SU-DHL-6 (cell line): ENCODE measurements at regions not wholly inside any gene's neighbourhood (a gene's known extent, or its start where the extent isn't known, plus 50 kb on each side); places are given as distances from the start of the nearest gene placed in this dataset.
"Not testable (repeated sequence)": the region's sequence is repeated elsewhere in the genome, so short reads cannot be mapped to it uniquely, and the experiment has no call there.

Source experiments
- H2AFZ ChIP-seq: fragments of 200-600 bp; sonication (generic); 2 replicates; pipeline ENCODE4 v1.6.1; 2014; ENCODE audit warnings: low read depth, mild to moderate bottlenecking, moderate library complexity, mixed read lengths, antibody characterized with exemption, low read length; ENCODE audit not compliant: severe bottlenecking
- H3F3A ChIP-seq: fragments of 200-600 bp; shearing (Covaris generic); 2 replicates; pipeline ENCODE4 v1.6.0; 2016; ENCODE audit warnings: antibody characterized with exemption, mild to moderate bottlenecking; ENCODE audit not compliant: insufficient read depth
- H3K27ac ChIP-seq: fragments of 200-600 bp; sonication (generic); 2 replicates; pipeline ENCODE4 v1.5.1; 2016; ENCODE audit warnings: low read depth, mild to moderate bottlenecking, low read length, moderate library complexity, mixed read lengths
- H3K27me3 ChIP-seq: fragments of 200-600 bp; sonication (generic), shearing (Covaris generic); 2 replicates; pipeline ENCODE4 v1.6.0; 2014; ENCODE audit warnings: mild to moderate bottlenecking, low read length
- H3K36me3 ChIP-seq: fragments of 200-600 bp; sonication (generic); 2 replicates; pipeline ENCODE4 v1.6.1; 2014; ENCODE audit warnings: mild to moderate bottlenecking, low read length, mixed read lengths
- H3K4me2 ChIP-seq: fragments of 300-600, 200-600 bp; shearing (Covaris generic), sonication (generic); 2 replicates; pipeline ENCODE4 v1.6.0; 2014; ENCODE audit warnings: low read length, low read depth, mild to moderate bottlenecking; ENCODE audit not compliant: poor library complexity, severe bottlenecking
- H3K4me3 ChIP-seq: fragments of 200-600 bp; sonication (generic); 2 replicates; pipeline ENCODE4 v1.5.1; 2014; ENCODE audit warnings: antibody characterized with exemption, low read length, mild to moderate bottlenecking, mixed read lengths; ENCODE audit not compliant: insufficient read depth, poor library complexity, severe bottlenecking
- H3K79me2 ChIP-seq: fragments of 200-600 bp; sonication (generic); 2 replicates; pipeline ENCODE4 v1.6.1; 2014; ENCODE audit warnings: mild to moderate bottlenecking, low read length, moderate library complexity; ENCODE audit not compliant: insufficient read depth
- H3K9ac ChIP-seq: fragments of 200-600 bp; sonication (generic); 2 replicates; pipeline ENCODE4 v1.7.0; 2014; ENCODE audit warnings: mild to moderate bottlenecking, low read length
- H3K9me2 ChIP-seq: fragments of 200-600 bp; sonication (generic); replicated peaks from 2 replicates; pipeline ENCODE4 v1.6.1; 2014; ENCODE audit warnings: low read length; ENCODE audit not compliant: insufficient read depth
- H3K9me3 ChIP-seq: fragments of 200-600 bp; sonication (generic); 2 replicates; pipeline ENCODE4 v1.6.1; 2014; ENCODE audit warnings: low read length, mixed read lengths; ENCODE audit not compliant: insufficient read depth
- H4K20me1 ChIP-seq: fragments of 200-600 bp; sonication (generic); 2 replicates; pipeline ENCODE4 v1.6.1; 2014; ENCODE audit warnings: low read depth, mild to moderate bottlenecking, antibody characterized with exemption, low read length, moderate library complexity, mixed read lengths

DNA sequence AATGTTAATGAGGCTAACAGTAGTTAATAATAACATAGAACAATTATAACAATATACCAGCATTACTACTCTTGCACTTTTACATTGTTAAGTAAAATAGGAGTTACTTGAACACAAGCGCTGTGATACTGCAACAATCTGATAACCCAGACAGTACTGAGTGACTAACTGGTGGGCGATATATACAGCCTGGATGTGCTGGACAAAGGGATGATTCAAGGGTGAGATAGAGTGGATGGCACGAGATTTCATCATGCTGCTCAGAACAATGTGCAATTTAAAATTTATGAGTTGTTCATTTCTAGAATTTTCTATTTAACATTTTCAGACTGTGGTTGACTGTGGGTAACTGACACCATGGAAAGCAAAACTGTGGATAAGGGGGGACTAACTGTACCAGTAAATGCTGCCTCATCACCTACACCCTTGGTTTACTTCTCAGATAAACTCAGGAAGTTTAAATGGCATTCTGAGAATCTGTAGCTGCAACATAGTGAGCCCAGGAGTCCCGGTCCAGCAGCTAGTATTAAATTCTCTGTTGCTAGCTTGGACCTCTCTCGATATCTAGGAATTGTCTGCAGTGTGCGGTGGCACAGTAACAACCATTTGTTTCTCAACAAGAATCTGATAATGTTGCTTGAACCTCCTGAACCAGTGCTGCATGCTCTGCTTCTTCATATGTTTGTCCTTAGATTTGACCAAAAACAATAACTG lies 80.9 kb upstream of the SEC22B start:
- H3K4me2 ChIP-seq, H3K9me3 ChIP-seq, H3K4me3 ChIP-seq, H2AFZ ChIP-seq, H3K9me2 ChIP-seq, H4K20me1 ChIP-seq, H3F3A ChIP-seq, H3K9ac ChIP-seq, H3K27me3 ChIP-seq, H3K36me3 ChIP-seq, H3K27ac ChIP-seq, H3K79me2 ChIP-seq: not testable (repeated sequence)

DNA sequence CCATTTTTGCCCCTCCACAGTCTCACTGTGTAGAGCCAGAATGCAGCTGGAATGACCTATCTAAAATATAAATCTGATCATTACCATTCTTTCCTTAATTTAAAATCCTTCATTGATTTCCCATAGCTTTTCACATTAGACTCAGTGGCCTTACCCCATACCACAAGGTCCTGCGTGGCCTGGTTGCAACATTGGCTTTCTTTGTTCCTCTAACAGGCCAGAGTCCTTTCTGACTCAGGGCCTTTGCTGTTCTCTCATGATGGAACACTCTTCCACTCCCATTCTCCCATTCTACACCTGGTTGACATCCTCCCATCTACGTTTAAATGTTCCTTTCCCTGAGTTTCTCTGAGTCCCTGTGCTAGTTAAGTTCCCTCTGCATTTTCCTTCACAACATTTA lies 74.4 kb upstream of the SEC22B start:
- not testable (repeated sequence) for H3K79me2 ChIP-seq, H3K36me3 ChIP-seq, H3K27me3 ChIP-seq, H3K4me2 ChIP-seq, H3K9me3 ChIP-seq, H3F3A ChIP-seq, H2AFZ ChIP-seq, H3K9ac ChIP-seq, H3K27ac ChIP-seq, H3K9me2 ChIP-seq, H4K20me1 ChIP-seq, H3K4me3 ChIP-seq

DNA sequence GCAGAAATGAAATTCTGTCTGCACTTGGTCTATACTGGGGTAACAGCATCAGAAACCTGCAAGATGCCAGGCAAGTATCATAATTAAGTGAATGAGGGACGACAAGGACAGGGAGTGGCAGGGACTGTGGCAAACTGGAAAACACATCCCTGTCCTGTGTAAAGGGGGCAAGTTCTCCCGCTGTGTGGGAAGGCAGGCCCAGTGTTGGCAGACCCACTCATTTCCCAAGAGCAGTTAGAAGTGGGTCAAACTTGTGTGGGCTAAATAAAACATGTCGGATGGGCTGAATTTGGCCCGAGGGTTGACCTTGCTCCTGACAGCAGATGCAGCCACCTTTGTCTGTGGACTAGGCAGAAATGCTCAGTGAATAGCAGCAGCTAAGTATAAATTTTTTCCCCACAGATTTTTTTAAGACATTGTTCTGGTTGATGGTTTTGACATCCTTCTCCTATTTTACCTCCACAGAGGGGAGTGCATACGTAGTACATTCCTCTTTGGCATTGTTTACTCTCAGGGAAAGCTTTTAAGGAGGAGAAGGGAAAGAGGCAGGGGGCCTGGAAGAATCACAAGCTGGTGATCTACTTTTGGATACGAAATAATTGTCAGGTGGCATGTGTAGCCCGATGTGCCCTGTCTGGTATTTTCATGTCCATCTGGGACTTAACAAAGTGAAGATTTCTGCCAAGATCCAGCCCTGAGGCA lies 72.6 kb upstream of the SEC22B start:
- H3K9ac ChIP-seq, H3K9me3 ChIP-seq, H2AFZ ChIP-seq, H3K4me3 ChIP-seq, H3F3A ChIP-seq, H3K9me2 ChIP-seq, H3K36me3 ChIP-seq, H3K27me3 ChIP-seq, H3K27ac ChIP-seq, H4K20me1 ChIP-seq, H3K79me2 ChIP-seq, H3K4me2 ChIP-seq: not testable (repeated sequence)

DNA sequence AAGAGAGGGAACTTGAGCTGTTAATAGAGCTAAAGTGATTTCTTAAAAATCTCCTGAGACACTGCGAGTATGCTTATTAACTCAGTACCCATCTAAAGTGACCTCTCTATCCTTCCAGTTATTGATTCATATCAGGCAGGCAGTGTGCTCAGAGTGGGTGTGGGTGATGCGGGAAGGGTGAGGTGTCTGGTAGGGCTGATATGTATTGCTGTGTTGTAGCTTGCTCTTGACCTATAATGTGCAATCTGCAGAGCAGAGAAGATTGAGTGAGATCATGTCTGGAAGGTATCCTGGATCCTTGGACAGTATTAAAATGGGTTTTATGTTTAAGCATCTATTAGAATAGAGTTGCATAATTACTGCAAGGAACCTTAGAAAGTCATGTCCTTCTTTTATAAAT lies 71.9 kb upstream of the SEC22B start:
- not testable (repeated sequence) for H3K79me2 ChIP-seq, H3K9ac ChIP-seq, H3K4me3 ChIP-seq, H3K9me3 ChIP-seq, H3K36me3 ChIP-seq, H3K27ac ChIP-seq, H3K27me3 ChIP-seq, H3K9me2 ChIP-seq, H2AFZ ChIP-seq, H3F3A ChIP-seq, H3K4me2 ChIP-seq, H4K20me1 ChIP-seq

DNA sequence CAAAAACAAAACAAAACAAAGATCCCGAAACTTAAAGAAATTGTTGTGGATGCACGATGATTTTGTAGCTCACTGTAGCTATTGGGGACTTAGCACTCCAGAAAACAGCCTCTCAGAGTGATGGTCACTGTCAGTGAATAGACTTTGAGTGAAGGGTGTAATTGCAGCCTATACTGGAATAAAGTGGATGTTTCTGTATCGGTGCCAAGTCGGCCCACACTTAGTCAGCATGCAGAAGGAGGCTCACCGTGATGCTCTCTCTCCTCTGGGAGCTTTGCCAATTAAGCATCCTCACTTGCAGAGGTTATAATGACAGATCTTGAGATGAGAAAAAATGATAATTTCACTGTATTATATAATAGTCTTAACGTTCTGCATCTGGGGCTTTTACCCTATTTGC lies 67.5 kb upstream of the SEC22B start:
- H3K79me2 ChIP-seq, H3K27me3 ChIP-seq, H3K9me2 ChIP-seq, H2AFZ ChIP-seq, H3K9ac ChIP-seq, H3K4me3 ChIP-seq, H3K27ac ChIP-seq, H4K20me1 ChIP-seq, H3K9me3 ChIP-seq, H3K4me2 ChIP-seq, H3K36me3 ChIP-seq, H3F3A ChIP-seq: not testable (repeated sequence)

DNA sequence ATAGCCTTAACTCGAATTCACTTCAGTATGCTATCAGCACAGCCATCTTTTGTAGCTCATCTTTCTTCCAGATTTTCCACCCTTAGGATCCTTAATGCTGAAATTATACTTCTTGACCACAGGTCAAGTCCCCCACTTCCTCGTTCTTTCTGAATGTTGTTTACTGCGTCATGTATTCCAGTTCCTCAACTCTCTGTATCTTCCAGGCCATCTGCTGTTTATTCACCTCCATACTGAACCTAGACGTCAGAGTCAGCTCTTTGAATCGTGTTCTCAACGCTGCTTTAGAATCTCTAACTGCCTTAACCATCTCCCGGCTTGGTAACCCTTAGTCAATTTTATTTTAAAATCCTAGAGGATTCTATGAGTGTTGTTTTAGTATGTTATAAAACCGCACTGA lies 66.3 kb upstream of the SEC22B start:
- H3K4me2 ChIP-seq, H3K79me2 ChIP-seq, H3K36me3 ChIP-seq, H4K20me1 ChIP-seq, H3K4me3 ChIP-seq, H3K27me3 ChIP-seq, H3K9me3 ChIP-seq, H2AFZ ChIP-seq, H3F3A ChIP-seq, H3K27ac ChIP-seq, H3K9me2 ChIP-seq, H3K9ac ChIP-seq: not testable (repeated sequence)

DNA sequence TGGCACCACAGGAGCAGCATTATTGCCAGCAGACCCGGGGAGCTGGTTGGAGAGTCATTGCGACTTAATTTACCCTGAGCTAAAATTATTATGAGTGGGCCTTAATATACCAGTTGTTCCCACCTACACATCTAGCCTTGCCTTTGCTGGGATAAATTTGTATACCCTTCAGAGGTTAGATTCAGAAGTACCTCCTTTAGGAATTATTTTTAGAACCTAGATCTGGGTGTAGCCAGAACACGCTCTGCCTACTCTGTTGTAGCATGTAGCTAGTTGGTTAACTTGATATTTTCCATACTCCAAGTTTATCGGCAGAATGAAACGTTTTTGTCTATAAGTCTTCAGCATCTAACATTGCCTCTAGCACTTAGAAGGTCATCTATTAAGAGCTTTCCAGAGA lies 65.5 kb upstream of the SEC22B start:
- not testable (repeated sequence) for H3K9ac ChIP-seq

DNA sequence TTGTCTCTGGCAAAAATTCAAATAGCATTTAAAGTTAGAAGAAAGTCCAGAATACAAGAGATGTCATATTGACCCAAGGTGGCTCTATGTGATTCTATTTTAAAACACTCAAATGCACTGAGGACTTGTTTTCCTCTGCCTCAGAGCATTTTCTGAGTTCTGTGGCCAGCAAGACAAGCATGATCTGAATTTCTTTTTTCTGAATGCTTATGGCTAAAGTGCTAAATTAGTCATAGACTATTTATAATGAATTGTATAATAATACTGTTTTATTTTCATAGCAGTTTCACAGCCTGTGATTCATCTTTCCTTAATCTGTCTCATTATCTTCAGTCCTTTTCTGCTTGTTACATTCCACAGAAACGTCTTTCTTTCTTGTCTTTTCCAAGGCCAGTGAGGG lies 63.9 kb upstream of the SEC22B start:
- H2AFZ ChIP-seq, H4K20me1 ChIP-seq, H3K27ac ChIP-seq, H3K79me2 ChIP-seq, H3K9ac ChIP-seq, H3K4me3 ChIP-seq, H3K4me2 ChIP-seq, H3K9me2 ChIP-seq, H3F3A ChIP-seq, H3K9me3 ChIP-seq, H3K36me3 ChIP-seq, H3K27me3 ChIP-seq: not testable (repeated sequence)

More for the DNA sequence above, 65.5 kb upstream of the SEC22B start:
- not testable (repeated sequence) for H3K4me2 ChIP-seq, H3F3A ChIP-seq, H3K9me3 ChIP-seq, H2AFZ ChIP-seq, H4K20me1 ChIP-seq, H3K9me2 ChIP-seq, H3K27me3 ChIP-seq, H3K4me3 ChIP-seq, H3K27ac ChIP-seq, H3K79me2 ChIP-seq, H3K36me3 ChIP-seq
